Coronary artery (tissue), 2 donors: ENCODE measurements at regions not wholly inside any gene's neighbourhood (a gene's known extent, or its start where the extent isn't known, plus 50 kb on each side); places are given as distances from the start of the nearest gene placed in this dataset.

ENCODE experiments used
- DNase-seq: peaks from one replicate; pipeline ENCODE4 v3.0.0-alpha.2; 2017; ENCODE audit warnings: low spot score
- H3K27ac ChIP-seq, 2 donors: fragments of 200-600 bp; sonication (generic); one replicate each; pipeline ENCODE4 v1.5.1; 2016 to 2019
- H3K4me3 ChIP-seq: fragments of 200-600 bp; sonication (generic); 2 replicates; pipeline ENCODE4 v1.5.1; 2016; ENCODE audit warnings: mild to moderate bottlenecking, moderate library complexity
- CTCF ChIP-seq: fragments of 200-600 bp; sonication (generic); IDR thresholded peaks from one replicate; pipeline ENCODE4 v1.5.1; 2019; ENCODE audit warnings: antibody characterized with exemption

GRCh38 chr11:70675697-70676374 lies 277.5 kb downstream of the CTTN start:
- no peak for TF ChIP-seq CTCF
- Histone ChIP-seq H3K27ac (no peak overlapping the region), H3K4me3 (no peak overlapping the region)
- DNase-seq: no peak

- Histone ChIP-seq H3K27ac (no peak overlapping the region), H3K4me3 (no peak overlapping the region)
- TF ChIP-seq CTCF: no peak
- DNase-seq: no peak
Measured at GRCh38 chr11:70677232-70677916, 279.0 kb downstream of the CTTN start.

GRCh38 chr11:70678931-70679900 lies 280.9 kb downstream of the CTTN start:
- Histone ChIP-seq H3K27ac (no peak overlapping the region), H3K4me3 (no peak overlapping the region)
- TF ChIP-seq CTCF: no peak
- no peak for DNase-seq

GRCh38 chr11:70680781-70681281 lies 282.5 kb downstream of the CTTN start:
- TF ChIP-seq CTCF: no peak
- Histone ChIP-seq H3K4me3 (no peak overlapping the region), H3K27ac (no peak overlapping the region)
- DNase-seq: no peak

- DNase-seq: no peak
- H3K4me3 ChIP-seq: no peak overlapping the region
- TF ChIP-seq CTCF: no peak
- H3K27ac ChIP-seq: no peak overlapping the region
Measured at GRCh38 chr11:70682056-70682455, 283.7 kb downstream of the CTTN start.

- Histone ChIP-seq H3K4me3 (no peak overlapping the region), H3K27ac (no peak overlapping the region)
- TF ChIP-seq CTCF: no peak
- no peak for DNase-seq
Measured at GRCh38 chr11:70682760-70683159, 284.4 kb downstream of the CTTN start.
